Right lobe of liver (tissue), 6 donors: ENCODE measurements at regions not wholly inside any gene's neighbourhood (a gene's known extent, or its start where the extent isn't known, plus 50 kb on each side); places are given as distances from the start of the nearest gene placed in this dataset.

Experiments
- ATAC-seq, 4 donors: fragments of 200-7000 bp; cut with Tn5 transposase; one replicate each; pipeline ENCODE4 v1.9.1; 2020; ENCODE audit warnings: mild to moderate bottlenecking in 4 of 4, moderate library complexity in 4 of 4
- DNase-seq, 3 donors: peaks; one replicate each; pipeline ENCODE4 v3.0.0-alpha.2; 2020
- H3K27ac ChIP-seq, 3 donors: fragments of 200-600 bp; one replicate each; pipeline ENCODE4 v1.8.0; 2022
- H3K27me3 ChIP-seq, 2 donors: fragments of 200-600 bp; one replicate each; pipeline ENCODE4 v1.8.0; 2022
- H3K36me3 ChIP-seq, 4 donors: fragments of 200-600 bp; sonication (generic) in 1 of 4; one replicate each; pipeline versions ENCODE4 v1.5.1 to v1.8.0; 2017 to 2022; ENCODE audit warnings: control low read depth in 1 of 4
- H3K4me1 ChIP-seq, 4 donors: fragments of 200-600 bp; sonication (generic) in 1 of 4; one replicate each; pipeline versions ENCODE4 v1.5.1 to v1.8.0; 2017 to 2022; ENCODE audit warnings: control low read depth in 1 of 4
- H3K4me3 ChIP-seq, 3 donors: fragments of 200-600 bp; one replicate each; pipeline ENCODE4 v1.8.0; 2022
- H3K9me3 ChIP-seq, 4 donors: fragments of 200-600 bp; sonication (generic) in 1 of 4; one replicate each; pipeline versions ENCODE4 v1.5.1 to v1.8.0; 2017 to 2022; ENCODE audit warnings: control low read depth in 1 of 4
- POLR2A ChIP-seq: fragments of 450-650 bp; IDR thresholded peaks from one replicate; pipeline ENCODE4 v1.6.1; 2017; ENCODE audit warnings: antibody characterized with exemption, mild to moderate bottlenecking
- WGBS: methylation state at CpG from one replicate; pipeline ENCODE4 v1.1.6; 2018; ENCODE audit warnings: low coverage, low lambda C conversion rate; ENCODE audit not compliant: insufficient coverage; ENCODE audit errors: missing lambda C conversion rate; 5-methylcytosine and 5-hydroxymethylcytosine counted together
- intact Hi-C, 2 donors: fragments of 100-400 bp; cut with DNase I; formaldehyde crosslinking; loops; one replicate each; pipeline versions ENCODE4 v1.11.2 to v1.14.1; 2022
- TF ChIP-seq, protein P1 (sequence below), 4 donors: fragments of 200-600 bp in 3 of 4; fragments of 450-650 bp in 1 of 4; IDR thresholded peaks; one replicate each; pipeline versions ENCODE4 v1.5.1 to v1.8.0; 2016 to 2022; ENCODE audit warnings: antibody characterized with exemption in 4 of 4, mild to moderate bottlenecking in 2 of 4
- donor health status: DM: no; HTN: yes; CAD: no.
- donor health status: DM: no; HTN: no; CAD: no.
- donor health status: DM: no; HTN: no; CAD: no.
- donor health status: DM: no; HTN: yes; CAD: no.
- donor health status: DM: no; HTN: yes; CAD: no.

DNA sequence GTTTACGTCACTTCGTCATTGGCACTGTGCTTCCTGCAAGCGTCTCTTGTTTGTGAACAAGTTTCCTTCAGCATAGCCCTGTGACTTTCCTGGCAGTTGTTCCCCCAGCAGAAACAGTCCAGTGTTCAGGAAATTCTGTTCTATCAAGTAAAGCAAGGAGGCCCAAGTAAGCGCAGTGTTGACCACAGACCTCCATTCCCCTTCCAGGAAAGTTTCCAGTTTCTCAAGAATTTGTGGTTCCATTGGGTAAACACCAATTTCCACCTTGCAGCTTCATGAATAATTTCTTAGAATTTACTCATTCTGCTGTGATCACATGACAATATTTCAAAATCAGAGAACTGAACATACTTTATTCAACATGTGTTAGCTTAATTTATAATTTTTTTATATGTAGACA, 88.5 kb upstream of the ETV3 start:
- H3K4me3 ChIP-seq = no peak overlapping the region
- H3K9me3 ChIP-seq = no peaks in the 10 kb centered on the region
- no peaks in the 10 kb centered on the region for H3K36me3 ChIP-seq
- no peak overlapping the region for H3K27ac ChIP-seq
- 84% methylated on average over 4 of the region's 4 CpGs for WGBS
- ATAC-seq = no peak
- no peak for TF ChIP-seq POLR2A
- TF ChIP-seq, protein P1, sequence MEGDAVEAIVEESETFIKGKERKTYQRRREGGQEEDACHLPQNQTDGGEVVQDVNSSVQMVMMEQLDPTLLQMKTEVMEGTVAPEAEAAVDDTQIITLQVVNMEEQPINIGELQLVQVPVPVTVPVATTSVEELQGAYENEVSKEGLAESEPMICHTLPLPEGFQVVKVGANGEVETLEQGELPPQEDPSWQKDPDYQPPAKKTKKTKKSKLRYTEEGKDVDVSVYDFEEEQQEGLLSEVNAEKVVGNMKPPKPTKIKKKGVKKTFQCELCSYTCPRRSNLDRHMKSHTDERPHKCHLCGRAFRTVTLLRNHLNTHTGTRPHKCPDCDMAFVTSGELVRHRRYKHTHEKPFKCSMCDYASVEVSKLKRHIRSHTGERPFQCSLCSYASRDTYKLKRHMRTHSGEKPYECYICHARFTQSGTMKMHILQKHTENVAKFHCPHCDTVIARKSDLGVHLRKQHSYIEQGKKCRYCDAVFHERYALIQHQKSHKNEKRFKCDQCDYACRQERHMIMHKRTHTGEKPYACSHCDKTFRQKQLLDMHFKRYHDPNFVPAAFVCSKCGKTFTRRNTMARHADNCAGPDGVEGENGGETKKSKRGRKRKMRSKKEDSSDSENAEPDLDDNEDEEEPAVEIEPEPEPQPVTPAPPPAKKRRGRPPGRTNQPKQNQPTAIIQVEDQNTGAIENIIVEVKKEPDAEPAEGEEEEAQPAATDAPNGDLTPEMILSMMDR (IDR thresholded peaks at IDR 0.05) = no peak
- H3K27me3 ChIP-seq = no peaks in the 10 kb centered on the region
- no peak for DNase-seq
- H3K4me1 ChIP-seq = no peaks in the 10 kb centered on the region
- intact Hi-C loops = no loop called here

GRCh38 chr1:157219600-157219999, 81.4 kb upstream of the ETV3 start:
- no peak overlapping the region for H3K27ac ChIP-seq
- TF ChIP-seq, protein P1 (IDR thresholded peaks at IDR 0.05) = no peak
- TF ChIP-seq POLR2A = no peak
- no peaks in the 10 kb centered on the region for H3K27me3 ChIP-seq
- intact Hi-C loops = no loop called here
- no peak overlapping the region for H3K4me3 ChIP-seq
- H3K9me3 ChIP-seq = no peaks in the 10 kb centered on the region
- DNase-seq (no peak), ATAC-seq (no peak)
- no peaks in the 10 kb centered on the region for H3K36me3 ChIP-seq
- no peaks in the 10 kb centered on the region for H3K4me1 ChIP-seq
- WGBS = 44% methylated on average over 1 of the region's 2 CpGs

DNA sequence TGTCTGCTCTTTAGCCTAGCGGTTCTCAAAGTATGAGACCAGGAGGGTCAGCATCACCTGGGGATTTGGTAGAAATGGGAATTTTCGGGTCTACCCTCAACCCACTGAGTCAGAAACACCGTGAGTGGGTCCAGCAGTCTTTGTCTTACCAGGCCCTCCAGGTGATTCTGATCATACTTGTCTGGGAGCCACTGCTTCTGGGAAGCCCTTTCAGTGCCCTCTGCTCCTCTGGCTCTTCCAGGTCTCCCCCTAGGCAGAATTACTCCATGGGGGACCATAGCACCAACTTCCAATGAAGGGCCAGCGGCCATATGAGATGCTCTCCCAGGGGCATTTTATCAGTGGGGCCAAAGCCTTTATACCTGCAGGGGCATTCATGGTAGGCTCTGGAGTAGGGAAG, 81.0 kb upstream of the ETV3 start:
- intact Hi-C loops = no loop called here
- WGBS = 100% methylated on average over 1 of the region's 4 CpGs
- Histone ChIP-seq H3K4me3 (no peak overlapping the region), H3K36me3 (no peaks in the 10 kb centered on the region), H3K27ac (no peak overlapping the region), H3K4me1 (no peaks in the 10 kb centered on the region), H3K27me3 (no peaks in the 10 kb centered on the region), H3K9me3 (no peaks in the 10 kb centered on the region)
- no peak for DNase-seq
- no peak for ATAC-seq
- TF ChIP-seq, protein P1 (IDR thresholded peaks at IDR 0.05) = no peak
- TF ChIP-seq POLR2A = no peak

GRCh38 chr1:157218671-157219070, 80.5 kb upstream of the ETV3 start:
- Histone ChIP-seq H3K4me3 (no peak overlapping the region), H3K27me3 (no peaks in the 10 kb centered on the region), H3K4me1 (no peaks in the 10 kb centered on the region), H3K36me3 (no peaks in the 10 kb centered on the region), H3K9me3 (no peaks in the 10 kb centered on the region), H3K27ac (no peak overlapping the region)
- TF ChIP-seq, protein P1 (IDR thresholded peaks at IDR 0.05) = no peak
- TF ChIP-seq POLR2A = no peak
- 40% methylated on average over 3 of the region's 6 CpGs for WGBS
- intact Hi-C loops = no loop called here
- no peak for DNase-seq
- ATAC-seq = no peak

DNA sequence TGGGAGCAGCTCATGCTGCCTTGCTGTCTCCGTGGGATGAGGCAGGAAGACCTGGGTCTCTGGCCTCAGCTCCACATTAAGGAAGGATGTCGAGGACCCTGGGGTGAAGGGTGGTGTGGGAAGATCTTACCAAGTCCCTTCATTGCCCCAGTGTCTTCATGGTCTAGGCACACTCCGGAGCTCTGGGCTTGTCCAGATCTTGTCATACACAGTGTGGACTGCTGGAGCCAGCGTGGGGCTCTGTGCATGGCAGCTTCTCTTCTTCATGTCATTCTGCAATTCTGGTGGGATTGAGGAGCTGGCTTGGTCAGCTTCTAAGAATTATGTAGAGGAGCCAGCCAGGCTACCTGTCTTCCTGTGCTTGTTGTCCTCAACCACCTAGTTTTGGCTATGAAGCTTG, 79.3 kb upstream of the ETV3 start:
- 57% methylated on average over 2 of the region's 4 CpGs for WGBS
- Histone ChIP-seq H3K27ac (no peak overlapping the region), H3K27me3 (no peaks in the 10 kb centered on the region), H3K4me1 (no peaks in the 10 kb centered on the region), H3K36me3 (no peaks in the 10 kb centered on the region), H3K9me3 (no peaks in the 10 kb centered on the region), H3K4me3 (no peak overlapping the region)
- ATAC-seq (peak in 1 of 4 donors; percentile 19), DNase-seq (no peak)
- TF ChIP-seq, protein P1 (IDR thresholded peaks at IDR 0.05) = no peak
- intact Hi-C loops = no loop called here
